Neural cell (in vitro differentiated cells): ENCODE measurements at regions not wholly inside any gene's neighbourhood (a gene's known extent, or its start where the extent isn't known, plus 50 kb on each side); places are given as distances from the start of the nearest gene placed in this dataset.

ENCODE experiments used
- H2AFZ ChIP-seq: fragments of 200-600, 300-800 bp; sonication (generic), shearing (Covaris generic); 2 replicates; pipeline ENCODE4 v1.6.0; 2014; ENCODE audit warnings: low read depth, mild to moderate bottlenecking, antibody characterized with exemption, low read length, moderate library complexity
- H3F3A ChIP-seq: fragments of 200-600 bp; shearing (Covaris generic); 2 replicates; pipeline ENCODE4 v1.6.1; 2016; ENCODE audit warnings: mild to moderate bottlenecking, moderate library complexity, mixed read lengths, antibody characterized with exemption, low read length; ENCODE audit not compliant: insufficient read depth, poor library complexity, severe bottlenecking
- H3K27ac ChIP-seq: fragments of 200-600, 300-800 bp; sonication (generic), shearing (Covaris generic); 2 replicates; pipeline ENCODE4 v1.5.1; 2014; ENCODE audit warnings: mild to moderate bottlenecking, low read length, moderate library complexity
- H3K27me3 ChIP-seq: fragments of 300-800, 200-600 bp; sonication (generic), shearing (Covaris generic); 2 replicates; pipeline ENCODE4 v1.6.0; 2014; ENCODE audit warnings: mild to moderate bottlenecking, low read depth, low read length, moderate library complexity; ENCODE audit not compliant: insufficient read depth
- H3K36me3 ChIP-seq: fragments of 300-800, 200-600 bp; sonication (generic), shearing (Covaris generic); 2 replicates; pipeline ENCODE4 v1.5.1; 2014; ENCODE audit warnings: mild to moderate bottlenecking, antibody characterized with exemption, low read length, moderate library complexity; ENCODE audit not compliant: insufficient read depth
- H3K4me2 ChIP-seq: fragments of 300-800, 200-600 bp; sonication (generic), shearing (Covaris generic); 2 replicates; pipeline ENCODE4 v1.6.0; 2014; ENCODE audit warnings: mild to moderate bottlenecking, low read length
- H3K4me3 ChIP-seq: fragments of 300-800, 200-600 bp; sonication (generic), shearing (Covaris generic); 2 replicates; pipeline ENCODE4 v1.5.1; 2014; ENCODE audit warnings: mild to moderate bottlenecking, low read length, moderate library complexity
- H3K79me2 ChIP-seq: fragments of 200-600 bp; shearing (Covaris generic); replicated peaks from 2 replicates; pipeline ENCODE4 v1.6.0; 2014; ENCODE audit warnings: mild to moderate bottlenecking, low read length, moderate library complexity; ENCODE audit not compliant: insufficient read depth
- H3K9ac ChIP-seq: fragments of 300-800, 200-600 bp; sonication (generic), shearing (Covaris generic); 2 replicates; pipeline ENCODE4 v1.6.1; 2016; ENCODE audit warnings: mild to moderate bottlenecking, low read length, mixed read lengths
- H3K9me2 ChIP-seq: fragments of 200-600 bp; shearing (Covaris generic); 2 replicates; pipeline ENCODE4 v1.6.1; 2016; ENCODE audit warnings: mild to moderate bottlenecking, low read length, mixed read lengths; ENCODE audit not compliant: insufficient read depth
- H3K9me3 ChIP-seq: fragments of 200-600, 300-800 bp; sonication (generic), shearing (Covaris generic); 2 replicates; pipeline ENCODE4 v1.6.1; 2016; ENCODE audit warnings: mild to moderate bottlenecking, mixed run types, low read length, moderate library complexity, mixed read lengths
- H4K20me1 ChIP-seq: fragments of 200-600 bp; shearing (Covaris generic); 2 replicates; pipeline ENCODE4 v1.6.1; 2016; ENCODE audit warnings: mild to moderate bottlenecking, mixed run types; ENCODE audit not compliant: insufficient read depth
- EP300 ChIP-seq: fragments of 450-650 bp; conservative IDR thresholded peaks from 2 replicates; pipeline ENCODE4 v1.6.1; 2014; ENCODE audit warnings: antibody characterized with exemption, mild to moderate bottlenecking, moderate library complexity; ENCODE audit not compliant: poor library complexity, severe bottlenecking
- EZH2 ChIP-seq: fragments of 200-600, 300-800 bp; shearing (Covaris generic), sonication (generic); IDR thresholded peaks from 2 replicates; pipeline ENCODE4 v1.6.1; 2014; ENCODE audit warnings: antibody characterized with exemption, low read length, borderline replicate concordance, mild to moderate bottlenecking; ENCODE audit not compliant: insufficient read depth, poor library complexity, severe bottlenecking
- MXI1 ChIP-seq: fragments of 450-650 bp; conservative IDR thresholded peaks from 2 replicates; pipeline ENCODE4 v1.6.1; 2014; ENCODE audit warnings: antibody characterized with exemption, mild to moderate bottlenecking; ENCODE audit not compliant: poor library complexity, severe bottlenecking
- POLR2AphosphoS5 ChIP-seq: IDR thresholded peaks from 2 replicates; pipeline ENCODE4 v1.6.1; 2012
- RAD21 ChIP-seq: fragments of 450-650 bp; conservative IDR thresholded peaks from 2 replicates; pipeline ENCODE4 v1.6.1; 2014; ENCODE audit warnings: antibody characterized with exemption, mild to moderate bottlenecking, moderate library complexity
- SMC3 ChIP-seq: fragments of 450-650 bp; conservative IDR thresholded peaks from 2 replicates; pipeline ENCODE4 v1.6.1; 2014; ENCODE audit warnings: antibody characterized with exemption, mild to moderate bottlenecking, moderate library complexity; ENCODE audit not compliant: poor library complexity
- TAF1 ChIP-seq: IDR thresholded peaks from 2 replicates; pipeline ENCODE4 v1.6.1; 2012; ENCODE audit warnings: low read depth
- TF ChIP-seq, protein P1 (sequence below): IDR thresholded peaks from 2 replicates; pipeline ENCODE4 v1.6.1; 2012; ENCODE audit warnings: borderline replicate concordance
- TF ChIP-seq, protein P2 (sequence below): fragments of 450-650 bp; IDR thresholded peaks from 2 replicates; pipeline ENCODE4 v1.5.1; 2014; ENCODE audit warnings: antibody characterized with exemption, mild to moderate bottlenecking, moderate library complexity; ENCODE audit not compliant: poor library complexity, severe bottlenecking

DNA sequence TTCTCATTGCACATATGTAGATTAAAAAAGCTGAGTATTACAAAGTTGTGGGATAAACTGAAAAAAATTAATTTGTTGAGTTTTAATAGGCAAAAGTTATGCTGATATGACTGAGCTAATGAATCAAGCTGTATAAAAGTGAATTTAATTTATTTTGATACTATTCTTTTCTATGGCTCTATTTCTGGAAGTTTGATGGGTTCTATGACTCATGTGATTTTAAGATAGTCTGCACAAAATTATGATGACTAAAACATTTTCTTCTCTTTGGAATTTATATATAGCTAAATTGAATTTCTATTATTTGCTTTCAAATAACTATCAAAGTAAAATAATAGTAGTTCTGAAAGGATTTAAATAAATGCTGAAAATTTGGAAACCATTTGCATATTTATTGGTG lies 71.0 kb upstream of the MMADHC start:
- Histone ChIP-seq H4K20me1 (no peaks in the 10 kb centered on the region), H3K9ac (no peak overlapping the region), H3F3A (no peaks in the 10 kb centered on the region), H3K9me2 (no peaks in the 10 kb centered on the region), H3K27ac (no peak overlapping the region), H3K4me3 (no peak overlapping the region), H3K9me3 (no peaks in the 10 kb centered on the region), H2AFZ (no peak overlapping the region), H3K27me3 (no peaks in the 10 kb centered on the region), H3K36me3 (no peaks in the 10 kb centered on the region), H3K79me2 (no peaks in the 10 kb centered on the region), H3K4me2 (no peak overlapping the region)
- TF ChIP-seq, protein P1, sequence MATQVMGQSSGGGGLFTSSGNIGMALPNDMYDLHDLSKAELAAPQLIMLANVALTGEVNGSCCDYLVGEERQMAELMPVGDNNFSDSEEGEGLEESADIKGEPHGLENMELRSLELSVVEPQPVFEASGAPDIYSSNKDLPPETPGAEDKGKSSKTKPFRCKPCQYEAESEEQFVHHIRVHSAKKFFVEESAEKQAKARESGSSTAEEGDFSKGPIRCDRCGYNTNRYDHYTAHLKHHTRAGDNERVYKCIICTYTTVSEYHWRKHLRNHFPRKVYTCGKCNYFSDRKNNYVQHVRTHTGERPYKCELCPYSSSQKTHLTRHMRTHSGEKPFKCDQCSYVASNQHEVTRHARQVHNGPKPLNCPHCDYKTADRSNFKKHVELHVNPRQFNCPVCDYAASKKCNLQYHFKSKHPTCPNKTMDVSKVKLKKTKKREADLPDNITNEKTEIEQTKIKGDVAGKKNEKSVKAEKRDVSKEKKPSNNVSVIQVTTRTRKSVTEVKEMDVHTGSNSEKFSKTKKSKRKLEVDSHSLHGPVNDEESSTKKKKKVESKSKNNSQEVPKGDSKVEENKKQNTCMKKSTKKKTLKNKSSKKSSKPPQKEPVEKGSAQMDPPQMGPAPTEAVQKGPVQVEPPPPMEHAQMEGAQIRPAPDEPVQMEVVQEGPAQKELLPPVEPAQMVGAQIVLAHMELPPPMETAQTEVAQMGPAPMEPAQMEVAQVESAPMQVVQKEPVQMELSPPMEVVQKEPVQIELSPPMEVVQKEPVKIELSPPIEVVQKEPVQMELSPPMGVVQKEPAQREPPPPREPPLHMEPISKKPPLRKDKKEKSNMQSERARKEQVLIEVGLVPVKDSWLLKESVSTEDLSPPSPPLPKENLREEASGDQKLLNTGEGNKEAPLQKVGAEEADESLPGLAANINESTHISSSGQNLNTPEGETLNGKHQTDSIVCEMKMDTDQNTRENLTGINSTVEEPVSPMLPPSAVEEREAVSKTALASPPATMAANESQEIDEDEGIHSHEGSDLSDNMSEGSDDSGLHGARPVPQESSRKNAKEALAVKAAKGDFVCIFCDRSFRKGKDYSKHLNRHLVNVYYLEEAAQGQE = no peak
- no peak for TF ChIP-seq EP300
- no peak for TF ChIP-seq POLR2AphosphoS5
- no peak for TF ChIP-seq SMC3
- TF ChIP-seq TAF1 = no peak
- TF ChIP-seq, protein P2, sequence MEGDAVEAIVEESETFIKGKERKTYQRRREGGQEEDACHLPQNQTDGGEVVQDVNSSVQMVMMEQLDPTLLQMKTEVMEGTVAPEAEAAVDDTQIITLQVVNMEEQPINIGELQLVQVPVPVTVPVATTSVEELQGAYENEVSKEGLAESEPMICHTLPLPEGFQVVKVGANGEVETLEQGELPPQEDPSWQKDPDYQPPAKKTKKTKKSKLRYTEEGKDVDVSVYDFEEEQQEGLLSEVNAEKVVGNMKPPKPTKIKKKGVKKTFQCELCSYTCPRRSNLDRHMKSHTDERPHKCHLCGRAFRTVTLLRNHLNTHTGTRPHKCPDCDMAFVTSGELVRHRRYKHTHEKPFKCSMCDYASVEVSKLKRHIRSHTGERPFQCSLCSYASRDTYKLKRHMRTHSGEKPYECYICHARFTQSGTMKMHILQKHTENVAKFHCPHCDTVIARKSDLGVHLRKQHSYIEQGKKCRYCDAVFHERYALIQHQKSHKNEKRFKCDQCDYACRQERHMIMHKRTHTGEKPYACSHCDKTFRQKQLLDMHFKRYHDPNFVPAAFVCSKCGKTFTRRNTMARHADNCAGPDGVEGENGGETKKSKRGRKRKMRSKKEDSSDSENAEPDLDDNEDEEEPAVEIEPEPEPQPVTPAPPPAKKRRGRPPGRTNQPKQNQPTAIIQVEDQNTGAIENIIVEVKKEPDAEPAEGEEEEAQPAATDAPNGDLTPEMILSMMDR = no peak
- no peak for TF ChIP-seq EZH2
- TF ChIP-seq RAD21 = no peak
- TF ChIP-seq MXI1 = no peak

DNA sequence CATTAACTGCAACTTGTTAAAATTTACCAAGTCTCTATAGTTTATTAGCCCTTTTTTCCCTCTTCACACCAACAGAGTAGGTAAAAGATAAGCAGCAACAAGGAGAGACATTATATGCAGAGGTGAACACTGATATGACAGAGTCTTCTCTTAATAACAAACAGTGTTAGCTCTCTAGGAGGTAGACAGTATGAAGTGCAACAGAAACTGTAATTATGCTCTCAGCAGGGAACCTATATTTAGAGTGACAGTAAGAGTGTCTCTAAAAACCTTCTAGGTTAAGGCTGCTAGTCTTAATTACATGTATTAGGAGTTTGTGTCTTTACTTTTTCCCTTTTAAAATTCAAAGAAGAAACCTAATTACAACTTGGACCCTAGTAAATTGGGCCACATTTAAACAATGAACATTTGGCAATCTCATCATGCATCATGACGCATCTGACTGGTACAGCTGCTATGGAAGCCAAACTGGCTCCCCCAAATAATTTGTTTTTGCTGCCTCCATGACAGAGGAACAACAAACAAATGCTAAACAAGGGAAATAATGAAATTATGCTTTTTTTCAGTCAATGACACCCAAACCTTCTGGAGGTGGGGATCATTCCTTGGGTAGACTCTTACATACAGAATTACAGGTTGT lies 69.9 kb upstream of the MMADHC start:
- Histone ChIP-seq H3K4me2 (peak overlapping the region; percentile 56), H3K36me3 (no peaks in the 10 kb centered on the region), H3F3A (no peaks in the 10 kb centered on the region), H3K27ac (peak overlapping the region; percentile 66), H3K9me2 (no peaks in the 10 kb centered on the region), H3K27me3 (no peaks in the 10 kb centered on the region), H3K9ac (peak overlapping the region; percentile 4), H2AFZ (no peak overlapping the region), H4K20me1 (no peaks in the 10 kb centered on the region), H3K79me2 (no peaks in the 10 kb centered on the region), H3K4me3 (peak overlapping the region; percentile 48), H3K9me3 (no peaks in the 10 kb centered on the region)
- TF ChIP-seq, protein P2 = no peak
- TF ChIP-seq RAD21 = no peak
- TF ChIP-seq EP300 = peak; percentile 76
- TF ChIP-seq TAF1 = no peak
- TF ChIP-seq, protein P1 = peak; percentile 39
- TF ChIP-seq POLR2AphosphoS5 = peak; percentile 91
